IMR-90 (cell line): ENCODE measurements at regions not wholly inside any gene's neighbourhood (a gene's known extent, or its start where the extent isn't known, plus 50 kb on each side); places are given as distances from the start of the nearest gene placed in this dataset.

Source experiments
- ATAC-seq: fragments of 200-7000 bp; cut with Tn5 transposase; 2 replicates; pipeline ENCODE4 v1.9.1; 2020; ENCODE audit warnings: low read depth, mild to moderate bottlenecking, moderate library complexity
- BruUV-seq: library from RNA; stranded (reverse); fragments of 400-500 nt; replicated peaks from 2 replicates; lab custom pipeline; 2021; lab: Mats Ljungman, UMichigan
- CTCF ChIA-PET: fragments of 300-600 bp; formaldehyde crosslinking; extraction: SDS; loops from one replicate; lab custom pipeline; 2021; ENCODE audit warnings: antibody characterized with exemption; lab: Yijun Ruan, JAX
- POLR2A ChIA-PET: fragments of 300-600 bp; sonication (Branson Sonifier 250); formaldehyde crosslinking; loops from one replicate; lab custom pipeline; 2022; ENCODE audit warnings: antibody characterized with exemption; ENCODE audit not compliant: unreplicated experiment; lab: Charles Lee
- DNase-seq: peaks from one replicate; pipeline ENCODE4 v3.0.0; 2013
- H2AFZ ChIP-seq: replicated peaks from 2 replicates; pipeline ENCODE3; 2013; ENCODE audit warnings: low read length, mild to moderate bottlenecking; ENCODE audit not compliant: poor library complexity
- H2AK5ac ChIP-seq: 2 replicates; pipeline ENCODE4 v1.6.1; 2013; ENCODE audit warnings: low read depth, low read length, inconsistent platforms
- H2AK9ac ChIP-seq: replicated peaks from 2 replicates; pipeline ENCODE3; 2013; ENCODE audit warnings: mild to moderate bottlenecking, low read depth, low read length, moderate library complexity; ENCODE audit not compliant: poor library complexity
- H2BK120ac ChIP-seq: 2 replicates; pipeline ENCODE4 v1.6.1; 2013; ENCODE audit warnings: low read depth, low read length, inconsistent platforms
- H2BK15ac ChIP-seq: 3 replicates; pipeline ENCODE4 v1.6.1; 2013; ENCODE audit warnings: low read depth, low read length, inconsistent platforms
- H2BK20ac ChIP-seq: 2 replicates; pipeline ENCODE4 v1.6.1; 2013; ENCODE audit warnings: low read depth, mild to moderate bottlenecking, inconsistent platforms, low read length, moderate library complexity
- H2BK5ac ChIP-seq: 2 replicates; pipeline ENCODE4 v1.6.1; 2013; ENCODE audit warnings: mild to moderate bottlenecking, low read depth, low read length, inconsistent platforms; ENCODE audit not compliant: poor library complexity, severe bottlenecking
- H3K14ac ChIP-seq: replicated peaks from 2 replicates; pipeline ENCODE4 v1.6.1; 2013; ENCODE audit warnings: low read depth, low read length, inconsistent platforms
- H3K18ac ChIP-seq: 2 replicates; pipeline ENCODE4 v1.6.1; 2013; ENCODE audit warnings: low read depth, low read length, control low read depth
- H3K23ac ChIP-seq: 2 replicates; pipeline ENCODE4 v1.6.1; 2013; ENCODE audit warnings: low read depth, low read length, inconsistent platforms
- H3K27ac ChIP-seq: 2 replicates; pipeline ENCODE4 v1.5.1; 2013; ENCODE audit warnings: mild to moderate bottlenecking, control low read depth, low read length; ENCODE audit not compliant: insufficient read depth
- H3K27me3 ChIP-seq: 2 replicates; pipeline ENCODE4 v1.6.1; 2013; ENCODE audit warnings: low read length; ENCODE audit not compliant: control insufficient read depth, insufficient read depth
- H3K36me3 ChIP-seq: 2 replicates; pipeline ENCODE4 v1.6.1; 2013; ENCODE audit warnings: low read length, mixed read lengths; ENCODE audit not compliant: control insufficient read depth, insufficient read depth
- H3K4ac ChIP-seq: 2 replicates; pipeline ENCODE4 v1.6.1; 2013; ENCODE audit warnings: low read depth, low read length, inconsistent platforms
- H3K4me1 ChIP-seq: 2 replicates; pipeline ENCODE4 v1.6.1; 2013; ENCODE audit warnings: low read length, mixed read lengths; ENCODE audit not compliant: control insufficient read depth, insufficient read depth
- H3K4me2 ChIP-seq: 2 replicates; pipeline ENCODE4 v1.6.1; 2013; ENCODE audit warnings: low read depth, mild to moderate bottlenecking, control low read depth, low read length, moderate library complexity
- H3K4me3 ChIP-seq: 2 replicates; pipeline ENCODE4 v1.5.1; 2013; ENCODE audit warnings: low read depth, mild to moderate bottlenecking, control low read depth, low read length, moderate library complexity; ENCODE audit not compliant: insufficient read depth
- H3K56ac ChIP-seq: 2 replicates; pipeline ENCODE4 v1.6.1; 2013; ENCODE audit warnings: low read length, inconsistent platforms; ENCODE audit not compliant: insufficient read depth; ENCODE audit errors: extremely low read depth
- H3K79me1 ChIP-seq, 2 experiments: 2 replicates each; pipeline ENCODE4 v1.6.1; 2013; ENCODE audit warnings: low read length in 2 of 2, inconsistent platforms in 1 of 2, low read depth in 1 of 2
- H3K9ac ChIP-seq: 2 replicates; pipeline ENCODE4 v1.6.1; 2013; ENCODE audit warnings: low read depth, low read length, control low read depth
- H3K9me1 ChIP-seq: 2 replicates; pipeline ENCODE4 v1.6.1; 2013; ENCODE audit warnings: low read length, inconsistent platforms; ENCODE audit not compliant: insufficient read depth
- H3K9me3 ChIP-seq: 2 replicates; pipeline ENCODE4 v1.6.1; 2013; ENCODE audit warnings: low read length; ENCODE audit not compliant: control insufficient read depth, insufficient read depth
- H4K20me1 ChIP-seq: 2 replicates; pipeline ENCODE4 v1.6.1; 2013; ENCODE audit warnings: low read length, inconsistent platforms; ENCODE audit not compliant: insufficient read depth
- H4K5ac ChIP-seq: 2 replicates; pipeline ENCODE4 v1.6.1; 2013; ENCODE audit warnings: mild to moderate bottlenecking, low read depth, low read length, control low read depth
- H4K8ac ChIP-seq, 2 experiments: 2 replicates each; pipeline ENCODE4 v1.6.1; 2013; ENCODE audit warnings: low read depth in 2 of 2, low read length in 2 of 2, control low read depth in 1 of 2, inconsistent platforms in 1 of 2
- H4K91ac ChIP-seq: 2 replicates; pipeline ENCODE4 v1.6.1; 2013; ENCODE audit warnings: low read depth, low read length, inconsistent platforms; ENCODE audit not compliant: insufficient read depth
- CEBPB ChIP-seq: IDR thresholded peaks from 2 replicates; pipeline ENCODE4 v1.6.1; 2012; ENCODE audit warnings: low read depth, low read length, improper control_type of control experiment
- WGBS, 2 experiments: methylation state at CpG; one replicate each; pipeline versions ENCODE4 v1.1.5 to v1.1.7; 2013; ENCODE audit warnings: missing lambda C conversion rate in 2 of 2; ENCODE audit not compliant: insufficient read length in 1 of 2; ENCODE audit errors: extremely low coverage in 2 of 2; 5-methylcytosine and 5-hydroxymethylcytosine counted together
- dilution Hi-C: fragments of 300-500 bp; cut with HindIII; formaldehyde crosslinking; loops from one replicate; pipeline ENCODE4 v1.14.3; 2018; ENCODE audit warnings: low sequenced_read_pairs; ENCODE audit not compliant: unreplicated experiment
- in situ Hi-C: fragments of 300-500 bp; cut with MboI; formaldehyde crosslinking; loops from 3 replicates; pipeline ENCODE4 v1.14.3; 2019; ENCODE audit warnings: low sequenced_read_pairs, inconsistent platforms, mixed read lengths
- intact Hi-C: fragments of 100-400 bp; cut with micrococcal nuclease; formaldehyde crosslinking; loops from 2 replicates; pipeline ENCODE4 v1.10.0; 2022
- TF ChIP-seq, protein P1 (sequence below): fragments of 150-350 bp; IDR thresholded peaks from 2 replicates; pipeline ENCODE4 v1.6.1; 2016; ENCODE audit warnings: low read depth, mild to moderate bottlenecking, low read length, moderate library complexity, borderline replicate concordance
- TF ChIP-seq, protein P2 (sequence below): fragments of 150-350 bp; IDR thresholded peaks from 2 replicates; pipeline ENCODE4 v1.6.1; 2017; ENCODE audit warnings: mild to moderate bottlenecking, antibody characterized with exemption, low read length, low read depth

DNA sequence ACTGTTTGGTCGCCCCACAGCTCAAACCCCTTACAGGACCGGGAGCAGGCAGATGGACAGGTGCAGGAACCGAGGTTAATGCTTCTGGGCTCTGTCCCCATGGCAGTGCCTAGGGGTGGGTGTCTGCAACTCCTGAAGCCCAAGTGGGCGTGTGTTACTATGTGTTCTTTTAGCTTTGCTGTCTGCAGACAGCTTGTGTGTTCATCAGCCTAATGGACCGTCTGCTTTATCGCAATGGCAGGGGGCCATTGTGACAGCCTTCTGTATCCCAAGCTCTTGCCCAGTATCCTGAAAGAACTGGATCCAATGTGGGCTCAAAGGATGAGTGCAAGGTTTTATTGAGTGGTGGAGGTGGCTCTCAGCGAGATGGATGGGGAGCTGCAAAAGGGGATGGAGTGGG lies 266.7 kb downstream of the CSNK1G3 start:
- no peak overlapping the region for H3K56ac ChIP-seq
- no peaks in the 10 kb centered on the region for H3K36me3 ChIP-seq
- no peak overlapping the region for H2AFZ ChIP-seq
- WGBS, 2 experiments = no CpG with 5 or more reads among the region's 7 CpGs
- ChIA-PET POLR2A (no interaction called here), CTCF (no interaction called here)
- H3K4ac ChIP-seq = no peak overlapping the region
- H2BK120ac ChIP-seq = no peak overlapping the region
- H3K9ac ChIP-seq = no peak overlapping the region
- no peaks in the 10 kb centered on the region for H3K79me1 ChIP-seq
- H3K27ac ChIP-seq = no peak overlapping the region
- no peak overlapping the region for H2BK5ac ChIP-seq
- H2AK9ac ChIP-seq = no peak overlapping the region
- H2BK15ac ChIP-seq = no peak overlapping the region
- H3K9me1 ChIP-seq = no peaks in the 10 kb centered on the region
- in situ Hi-C loops (no loop called here), intact Hi-C loops (no loop called here), dilution Hi-C loops (no loop called here)
- no peak for ATAC-seq
- H3K4me2 ChIP-seq = no peak overlapping the region
- no peak overlapping the region for H2BK20ac ChIP-seq
- H4K91ac ChIP-seq = no peak overlapping the region
- H3K14ac ChIP-seq = no peak overlapping the region
- no peak overlapping the region for H3K4me3 ChIP-seq
- no peaks in the 10 kb centered on the region for H3K27me3 ChIP-seq
- DNase-seq = no peak
- no peak for TF ChIP-seq CEBPB
- TF ChIP-seq, protein P1, sequence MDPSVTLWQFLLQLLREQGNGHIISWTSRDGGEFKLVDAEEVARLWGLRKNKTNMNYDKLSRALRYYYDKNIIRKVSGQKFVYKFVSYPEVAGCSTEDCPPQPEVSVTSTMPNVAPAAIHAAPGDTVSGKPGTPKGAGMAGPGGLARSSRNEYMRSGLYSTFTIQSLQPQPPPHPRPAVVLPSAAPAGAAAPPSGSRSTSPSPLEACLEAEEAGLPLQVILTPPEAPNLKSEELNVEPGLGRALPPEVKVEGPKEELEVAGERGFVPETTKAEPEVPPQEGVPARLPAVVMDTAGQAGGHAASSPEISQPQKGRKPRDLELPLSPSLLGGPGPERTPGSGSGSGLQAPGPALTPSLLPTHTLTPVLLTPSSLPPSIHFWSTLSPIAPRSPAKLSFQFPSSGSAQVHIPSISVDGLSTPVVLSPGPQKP = no peak
- TF ChIP-seq, protein P2, sequence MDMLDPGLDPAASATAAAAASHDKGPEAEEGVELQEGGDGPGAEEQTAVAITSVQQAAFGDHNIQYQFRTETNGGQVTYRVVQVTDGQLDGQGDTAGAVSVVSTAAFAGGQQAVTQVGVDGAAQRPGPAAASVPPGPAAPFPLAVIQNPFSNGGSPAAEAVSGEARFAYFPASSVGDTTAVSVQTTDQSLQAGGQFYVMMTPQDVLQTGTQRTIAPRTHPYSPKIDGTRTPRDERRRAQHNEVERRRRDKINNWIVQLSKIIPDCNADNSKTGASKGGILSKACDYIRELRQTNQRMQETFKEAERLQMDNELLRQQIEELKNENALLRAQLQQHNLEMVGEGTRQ = no peak
- no peak overlapping the region for H4K5ac ChIP-seq
- H3K23ac ChIP-seq = no peak overlapping the region
- H3K4me1 ChIP-seq = no peaks in the 10 kb centered on the region
- BruUV-seq = no TSS peak
- no peaks in the 10 kb centered on the region for H4K20me1 ChIP-seq
- no peak overlapping the region for H3K18ac ChIP-seq
- no peak overlapping the region for H4K8ac ChIP-seq
- H3K9me3 ChIP-seq = no peaks in the 10 kb centered on the region
- peak overlapping the region; percentile 21; the same call in 1 of the 2 replicates for H2AK5ac ChIP-seq
